ENCODE measurements at regions not wholly inside any gene's neighbourhood (a gene's known extent, or its start where the extent isn't known, plus 50 kb on each side); places are given as distances from the start of the nearest gene placed in this dataset.

DNA sequence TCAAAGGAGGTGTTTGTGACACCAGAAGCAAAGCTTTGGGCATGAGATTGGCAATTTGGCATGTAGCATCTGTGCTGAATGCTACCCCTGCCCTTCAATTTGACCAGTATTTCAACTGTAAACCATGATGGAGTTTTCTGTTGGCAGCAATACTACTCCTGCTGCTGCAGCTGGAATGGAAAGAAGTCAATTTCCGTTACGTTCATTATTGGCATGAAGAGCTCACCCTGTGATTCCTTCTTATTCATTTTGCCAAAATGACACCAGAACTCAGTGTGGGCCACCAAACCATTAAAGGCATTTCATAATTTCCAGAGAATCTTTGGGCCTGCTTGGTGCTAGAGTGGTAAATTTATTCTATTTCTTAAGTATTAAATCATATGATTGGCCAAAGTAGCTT lies 433.1 kb upstream of the DMAC1 start (continued):
- TF ChIP-seq ZNF773 (CRISPR knock-in tag; IDR thresholded peaks at IDR 0.05; ENCODE audit: borderline replicate concordance) (no peak), CHCHD3 (CRISPR knock-in tag; IDR thresholded peaks at IDR 0.05) (no peak)

DNA sequence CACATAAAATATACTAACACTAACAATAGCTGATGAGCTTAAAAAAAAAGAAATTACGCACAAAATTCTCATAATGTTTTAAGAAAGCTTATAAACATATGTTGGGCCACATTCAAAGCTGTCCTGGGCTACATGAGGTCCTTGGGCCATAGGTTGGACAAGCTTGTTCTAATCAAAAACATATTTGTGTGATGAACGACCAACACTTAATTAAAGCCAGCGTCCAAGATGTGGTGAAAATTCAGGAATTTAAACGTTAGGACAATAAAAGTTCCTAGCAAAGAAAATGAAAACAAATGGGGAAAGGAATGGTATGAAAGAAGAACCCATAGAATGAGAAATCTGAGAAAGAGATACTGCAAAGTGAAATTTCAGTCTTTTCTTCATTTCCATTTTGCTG lies 429.6 kb upstream of the DMAC1 start:
- no peak for ATAC-seq
- no TSS peak for BruUV-seq (replicated peaks)
- Histone ChIP-seq H3K36me3 (replicated peaks in 1 of 2; ENCODE audit: control insufficient read depth in 1 of 2, insufficient read depth in 2 of 2, low read length in 2 of 2) (no peaks in the 10 kb centered on the region), H3K4me2 (ENCODE audit: low read depth, low read length) (no peak overlapping the region), H3K9ac (ENCODE audit: insufficient read depth, low read depth, low read length) (no peak overlapping the region), H3K27ac (ENCODE audit: extremely low read length, insufficient read depth, low read length) (no peak overlapping the region), H3K79me2 (ENCODE audit: insufficient read depth, low read length) (no peaks in the 10 kb centered on the region), H2AFZ (ENCODE audit: low read length) (no peak overlapping the region), H3K9me3 (ENCODE audit: low read length) (peaks cover 94% of the 10 kb centered on the region), H3K27me3 (ENCODE audit: control insufficient read depth in 1 of 2, insufficient read depth in 2 of 2, low read length in 2 of 2) (no peaks in the 10 kb centered on the region), H4K20me1 (ENCODE audit: insufficient read depth, low read length) (no peaks in the 10 kb centered on the region), H3K4me1 (ENCODE audit: insufficient read depth, low read length) (no peaks in the 10 kb centered on the region), H3K4me3 (replicated peaks in 1 of 3; ENCODE audit: insufficient read depth in 1 of 3, low read depth in 2 of 3, low read length in 3 of 3) (no peak overlapping the region)
- no peak for FAIRE-seq
- WGBS (ENCODE audit: low lambda C conversion rate): under 1% methylated on average over 4 of the region's 4 CpGs
- POLR2A ChIA-PET: no interaction called here
- intact Hi-C loops (cut with micrococcal nuclease; ENCODE audit: unreplicated experiment) (no loop called here), in situ Hi-C loops (cut with HindIII; ENCODE audit: extremely low pct_ligation_motif_present, low pct_unique_long_range_greater_than_20kb) (no loop called here)
- CTCF ChIA-PET (ENCODE audit: low intra/inter-chr PET ratio, low total read pairs): no interaction called here
- no peak for DNase-seq (ENCODE audit: low spot score)
- TF ChIP-seq ZNF678 (CRISPR knock-in tag; IDR thresholded peaks at IDR 0.05): no peak
- TF ChIP-seq, protein P1, sequence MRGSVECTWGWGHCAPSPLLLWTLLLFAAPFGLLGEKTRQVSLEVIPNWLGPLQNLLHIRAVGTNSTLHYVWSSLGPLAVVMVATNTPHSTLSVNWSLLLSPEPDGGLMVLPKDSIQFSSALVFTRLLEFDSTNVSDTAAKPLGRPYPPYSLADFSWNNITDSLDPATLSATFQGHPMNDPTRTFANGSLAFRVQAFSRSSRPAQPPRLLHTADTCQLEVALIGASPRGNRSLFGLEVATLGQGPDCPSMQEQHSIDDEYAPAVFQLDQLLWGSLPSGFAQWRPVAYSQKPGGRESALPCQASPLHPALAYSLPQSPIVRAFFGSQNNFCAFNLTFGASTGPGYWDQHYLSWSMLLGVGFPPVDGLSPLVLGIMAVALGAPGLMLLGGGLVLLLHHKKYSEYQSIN (CRISPR knock-in tag; IDR thresholded peaks at IDR 0.05; ENCODE audit: borderline replicate concordance): no peak
- TF ChIP-seq RORA (CRISPR knock-in tag; IDR thresholded peaks at IDR 0.05): no peak
- TF ChIP-seq SRY (CRISPR knock-in tag; IDR thresholded peaks at IDR 0.05): no peak
- TF ChIP-seq, protein P2, sequence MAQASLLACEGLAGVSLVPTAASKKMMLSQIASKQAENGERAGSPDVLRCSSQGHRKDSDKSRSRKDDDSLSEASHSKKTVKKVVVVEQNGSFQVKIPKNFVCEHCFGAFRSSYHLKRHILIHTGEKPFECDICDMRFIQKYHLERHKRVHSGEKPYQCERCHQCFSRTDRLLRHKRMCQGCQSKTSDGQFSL (CRISPR knock-in tag; IDR thresholded peaks at IDR 0.05): no peak
- TF ChIP-seq ZNF776 (CRISPR knock-in tag; IDR thresholded peaks at IDR 0.05): no peak
- no peak for TF ChIP-seq TAF15 (IDR thresholded peaks at IDR 0.05; ENCODE audit: low read depth, low read length, poor library complexity, severe bottlenecking)
- TF ChIP-seq SIX4 (CRISPR knock-in tag; IDR thresholded peaks at IDR 0.05): no peak
- TF ChIP-seq GABPB1 (CRISPR knock-in tag; IDR thresholded peaks at IDR 0.05): no peak
- TF ChIP-seq, protein P3, sequence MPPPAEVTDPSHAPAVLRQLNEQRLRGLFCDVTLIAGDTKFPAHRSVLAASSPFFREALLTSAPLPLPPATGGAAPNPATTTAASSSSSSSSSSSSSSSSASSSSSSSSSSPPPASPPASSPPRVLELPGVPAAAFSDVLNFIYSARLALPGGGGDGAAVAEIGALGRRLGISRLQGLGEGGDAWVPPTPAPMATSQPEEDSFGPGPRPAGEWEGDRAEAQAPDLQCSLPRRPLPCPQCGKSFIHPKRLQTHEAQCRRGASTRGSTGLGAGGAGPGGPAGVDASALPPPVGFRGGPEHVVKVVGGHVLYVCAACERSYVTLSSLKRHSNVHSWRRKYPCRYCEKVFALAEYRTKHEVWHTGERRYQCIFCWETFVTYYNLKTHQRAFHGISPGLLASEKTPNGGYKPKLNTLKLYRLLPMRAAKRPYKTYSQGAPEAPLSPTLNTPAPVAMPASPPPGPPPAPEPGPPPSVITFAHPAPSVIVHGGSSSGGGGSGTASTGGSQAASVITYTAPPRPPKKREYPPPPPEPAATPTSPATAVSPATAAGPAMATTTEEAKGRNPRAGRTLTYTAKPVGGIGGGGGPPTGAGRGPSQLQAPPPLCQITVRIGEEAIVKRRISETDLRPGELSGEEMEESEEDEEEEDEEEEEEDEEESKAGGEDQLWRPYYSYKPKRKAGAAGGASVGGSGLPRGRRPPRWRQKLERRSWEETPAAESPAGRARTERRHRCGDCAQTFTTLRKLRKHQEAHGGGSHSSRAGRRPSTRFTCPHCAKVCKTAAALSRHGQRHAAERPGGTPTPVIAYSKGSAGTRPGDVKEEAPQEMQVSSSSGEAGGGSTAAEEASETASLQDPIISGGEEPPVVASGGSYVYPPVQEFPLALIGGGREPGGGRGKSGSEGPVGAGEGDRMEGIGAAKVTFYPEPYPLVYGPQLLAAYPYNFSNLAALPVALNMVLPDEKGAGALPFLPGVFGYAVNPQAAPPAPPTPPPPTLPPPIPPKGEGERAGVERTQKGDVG (CRISPR knock-in tag; IDR thresholded peaks at IDR 0.05; ENCODE audit: borderline replicate concordance): no peak
- no peak for TF ChIP-seq ZNF451 (CRISPR knock-in tag; IDR thresholded peaks at IDR 0.05)
- no peak for TF ChIP-seq FLYWCH1 (CRISPR knock-in tag; IDR thresholded peaks at IDR 0.05)
- TF ChIP-seq, protein P4, sequence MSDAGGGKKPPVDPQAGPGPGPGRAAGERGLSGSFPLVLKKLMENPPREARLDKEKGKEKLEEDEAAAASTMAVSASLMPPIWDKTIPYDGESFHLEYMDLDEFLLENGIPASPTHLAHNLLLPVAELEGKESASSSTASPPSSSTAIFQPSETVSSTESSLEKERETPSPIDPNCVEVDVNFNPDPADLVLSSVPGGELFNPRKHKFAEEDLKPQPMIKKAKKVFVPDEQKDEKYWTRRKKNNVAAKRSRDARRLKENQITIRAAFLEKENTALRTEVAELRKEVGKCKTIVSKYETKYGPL (CRISPR knock-in tag; IDR thresholded peaks at IDR 0.05): no peak
- no peak for TF ChIP-seq YEATS2 (CRISPR knock-in tag; IDR thresholded peaks at IDR 0.05; ENCODE audit: borderline replicate concordance)
- no peak for TF ChIP-seq HES4 (CRISPR knock-in tag; IDR thresholded peaks at IDR 0.05; ENCODE audit: borderline replicate concordance)
- no peak for TF ChIP-seq SP5 (CRISPR knock-in tag; IDR thresholded peaks at IDR 0.05; ENCODE audit: borderline replicate concordance, low read depth)
- TF ChIP-seq, protein P5, sequence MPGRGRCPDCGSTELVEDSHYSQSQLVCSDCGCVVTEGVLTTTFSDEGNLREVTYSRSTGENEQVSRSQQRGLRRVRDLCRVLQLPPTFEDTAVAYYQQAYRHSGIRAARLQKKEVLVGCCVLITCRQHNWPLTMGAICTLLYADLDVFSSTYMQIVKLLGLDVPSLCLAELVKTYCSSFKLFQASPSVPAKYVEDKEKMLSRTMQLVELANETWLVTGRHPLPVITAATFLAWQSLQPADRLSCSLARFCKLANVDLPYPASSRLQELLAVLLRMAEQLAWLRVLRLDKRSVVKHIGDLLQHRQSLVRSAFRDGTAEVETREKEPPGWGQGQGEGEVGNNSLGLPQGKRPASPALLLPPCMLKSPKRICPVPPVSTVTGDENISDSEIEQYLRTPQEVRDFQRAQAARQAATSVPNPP (CRISPR knock-in tag; IDR thresholded peaks at IDR 0.05): no peak
